H1 (cell line): ENCODE measurements at regions not wholly inside any gene's neighbourhood (a gene's known extent, or its start where the extent isn't known, plus 50 kb on each side); places are given as distances from the start of the nearest gene placed in this dataset.

Experiments used
- CHD7 ChIP-seq: fragments of 300-600 bp; sonication (generic); IDR thresholded peaks from 2 replicates; pipeline ENCODE4 v1.7.1; 2012; ENCODE audit warnings: low read length, moderate library complexity, mild to moderate bottlenecking, inconsistent platforms; ENCODE audit not compliant: insufficient replicate concordance
- JUND ChIP-seq: IDR thresholded peaks from 2 replicates; pipeline ENCODE4 v1.6.1; 2011; ENCODE audit warnings: mild to moderate bottlenecking, improper control_type of control experiment, low read length
- KDM4A ChIP-seq: IDR thresholded peaks from one replicate; pipeline ENCODE4 v1.7.1; 2012; ENCODE audit warnings: low read depth, mild to moderate bottlenecking, moderate library complexity, low read length, inconsistent platforms; ENCODE audit not compliant: severe bottlenecking
- MAFK ChIP-seq: IDR thresholded peaks from 2 replicates; pipeline ENCODE4 v1.6.1; 2012; ENCODE audit warnings: low read depth, mild to moderate bottlenecking, improper control_type of control experiment, low read length
- SRF ChIP-seq: IDR thresholded peaks from 2 replicates; pipeline ENCODE4 v1.6.1; 2011; ENCODE audit warnings: mild to moderate bottlenecking, low read depth, low read length, moderate library complexity

- TF ChIP-seq CHD7 (no peak), SRF (no peak), KDM4A (no peak), MAFK (no peak), JUND (no peak)
Observed at GRCh38 chr18:53843113-53843760, 381.2 kb downstream of the MBD2 start (continued).
